ENCODE measurements at regions not wholly inside any gene's neighbourhood (a gene's known extent, or its start where the extent isn't known, plus 50 kb on each side); places are given as distances from the start of the nearest gene placed in this dataset.

DNA sequence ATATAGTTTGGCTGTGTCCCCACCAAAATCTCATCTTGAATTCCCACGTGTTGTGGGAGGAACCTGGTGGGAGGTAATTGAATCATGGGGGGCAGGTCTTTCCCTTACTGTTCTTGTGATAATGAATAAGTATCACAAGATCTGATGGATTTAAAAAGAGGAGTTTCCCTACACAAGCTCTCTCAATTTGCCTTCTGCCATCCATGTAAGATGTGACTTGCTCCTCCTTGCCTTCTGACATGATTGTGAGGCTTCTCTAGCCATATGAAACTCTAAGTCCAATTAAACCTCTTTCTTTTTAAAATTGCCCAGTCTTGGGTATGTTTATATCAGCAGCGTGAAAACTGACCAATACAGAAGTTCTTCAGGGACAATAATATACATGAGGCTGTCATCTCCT, 425.1 kb downstream of the PABPC4L start:
- Histone ChIP-seq H3K4me2 (ENCODE audit: low read depth, low read length) (no peak overlapping the region), H4K91ac (ENCODE audit: insufficient read depth, low read depth, low read length) (no peak overlapping the region), H2AK9ac (replicated peaks; ENCODE audit: low read depth, low read length, poor library complexity) (no peak overlapping the region), H3K4ac (ENCODE audit: low read depth, low read length) (no peak overlapping the region), H3K27me3 (ENCODE audit: control insufficient read depth, insufficient read depth, low read length) (no peaks in the 10 kb centered on the region), H2BK120ac (ENCODE audit: low read depth, low read length) (no peak overlapping the region), H3K9me1 (ENCODE audit: insufficient read depth, low read length) (no peaks in the 10 kb centered on the region), H3K23ac (ENCODE audit: low read depth, low read length) (no peak overlapping the region), H3K4me3 (ENCODE audit: insufficient read depth, low read depth, low read length) (no peak overlapping the region), H3K18ac (ENCODE audit: low read depth, low read length) (no peak overlapping the region), H3K36me3 (ENCODE audit: control insufficient read depth, insufficient read depth, low read length) (no peaks in the 10 kb centered on the region), H2AFZ (replicated peaks; ENCODE audit: low read length, poor library complexity) (no peak overlapping the region), H3K14ac (replicated peaks; ENCODE audit: low read depth, low read length) (no peak overlapping the region), H3K9me3 (ENCODE audit: control insufficient read depth, insufficient read depth, low read length) (no peaks in the 10 kb centered on the region), H2BK5ac (ENCODE audit: low read depth, low read length, poor library complexity, severe bottlenecking) (no peak overlapping the region), H4K5ac (ENCODE audit: low read depth, low read length) (no peak overlapping the region), H3K9ac (ENCODE audit: low read depth, low read length) (no peak overlapping the region), H3K4me1 (ENCODE audit: control insufficient read depth, insufficient read depth, low read length) (no peaks in the 10 kb centered on the region), H2BK20ac (ENCODE audit: low read depth, low read length) (no peak overlapping the region), H3K79me1 (ENCODE audit: low read depth in 1 of 2, low read length in 2 of 2) (no peaks in the 10 kb centered on the region), H4K20me1 (ENCODE audit: insufficient read depth, low read length) (no peaks in the 10 kb centered on the region), H3K56ac (ENCODE audit: extremely low read depth, insufficient read depth, low read length) (no peak overlapping the region), H2BK15ac (ENCODE audit: low read depth, low read length) (no peak overlapping the region), H2AK5ac (ENCODE audit: low read depth, low read length) (no peak overlapping the region), H4K8ac (ENCODE audit: low read depth in 2 of 2, low read length in 2 of 2) (no peak overlapping the region), H3K27ac (ENCODE audit: insufficient read depth, low read length) (no peak overlapping the region)
- intact Hi-C loops (cut with micrococcal nuclease) = no loop called here
- DNase-seq (no peak), ATAC-seq (ENCODE audit: low read depth) (no peak)
- WGBS, 2 experiments (ENCODE audit: extremely low coverage in 2 of 2, insufficient read length in 1 of 2) = no CpG with 5 or more reads among the region's 2 CpGs
- BruUV-seq (replicated peaks) = no TSS peak
- in situ Hi-C loops (cut with MboI; ENCODE audit: low sequenced_read_pairs) = no loop called here
- CTCF ChIA-PET = no interaction called here
- POLR2A ChIA-PET (ENCODE audit: unreplicated experiment) = no interaction called here
- dilution Hi-C loops (cut with HindIII; ENCODE audit: low sequenced_read_pairs, unreplicated experiment) = no loop called here
- TF ChIP-seq POLR2A (IDR thresholded peaks at IDR 0.05; ENCODE audit: low read depth, low read length) (no peak), MAFK (IDR thresholded peaks at IDR 0.05; ENCODE audit: low read depth, low read length) (no peak), MXI1 (IDR thresholded peaks at IDR 0.05; ENCODE audit: borderline replicate concordance, low read depth, low read length) (no peak), FOS (IDR thresholded peaks at IDR 0.05; ENCODE audit: low read depth, low read length) (no peak), RAD21 (IDR thresholded peaks at IDR 0.05; ENCODE audit: low read length) (no peak), CHD1 (IDR thresholded peaks at IDR 0.05; ENCODE audit: low read depth, low read length) (no peak), USF2 (IDR thresholded peaks at IDR 0.05; ENCODE audit: low read depth, low read length) (no peak), RFX5 (IDR thresholded peaks at IDR 0.05; ENCODE audit: low read depth, low read length) (no peak), RCOR1 (IDR thresholded peaks at IDR 0.05; ENCODE audit: insufficient replicate concordance, low read length) (no peak), BHLHE40 (IDR thresholded peaks at IDR 0.05; ENCODE audit: low read depth, low read length) (no peak), CEBPB (IDR thresholded peaks at IDR 0.05; ENCODE audit: low read depth, low read length) (no peak), SMC3 (IDR thresholded peaks at IDR 0.05; ENCODE audit: low read depth, low read length) (no peak), NFE2L2 (IDR thresholded peaks at IDR 0.05; ENCODE audit: low read depth, low read length) (no peak)
- TF ChIP-seq, protein P1, sequence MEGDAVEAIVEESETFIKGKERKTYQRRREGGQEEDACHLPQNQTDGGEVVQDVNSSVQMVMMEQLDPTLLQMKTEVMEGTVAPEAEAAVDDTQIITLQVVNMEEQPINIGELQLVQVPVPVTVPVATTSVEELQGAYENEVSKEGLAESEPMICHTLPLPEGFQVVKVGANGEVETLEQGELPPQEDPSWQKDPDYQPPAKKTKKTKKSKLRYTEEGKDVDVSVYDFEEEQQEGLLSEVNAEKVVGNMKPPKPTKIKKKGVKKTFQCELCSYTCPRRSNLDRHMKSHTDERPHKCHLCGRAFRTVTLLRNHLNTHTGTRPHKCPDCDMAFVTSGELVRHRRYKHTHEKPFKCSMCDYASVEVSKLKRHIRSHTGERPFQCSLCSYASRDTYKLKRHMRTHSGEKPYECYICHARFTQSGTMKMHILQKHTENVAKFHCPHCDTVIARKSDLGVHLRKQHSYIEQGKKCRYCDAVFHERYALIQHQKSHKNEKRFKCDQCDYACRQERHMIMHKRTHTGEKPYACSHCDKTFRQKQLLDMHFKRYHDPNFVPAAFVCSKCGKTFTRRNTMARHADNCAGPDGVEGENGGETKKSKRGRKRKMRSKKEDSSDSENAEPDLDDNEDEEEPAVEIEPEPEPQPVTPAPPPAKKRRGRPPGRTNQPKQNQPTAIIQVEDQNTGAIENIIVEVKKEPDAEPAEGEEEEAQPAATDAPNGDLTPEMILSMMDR (conservative IDR thresholded peaks at IDR 0.05; ENCODE audit: low read depth, low read length) = no peak
- TF ChIP-seq, protein P2, sequence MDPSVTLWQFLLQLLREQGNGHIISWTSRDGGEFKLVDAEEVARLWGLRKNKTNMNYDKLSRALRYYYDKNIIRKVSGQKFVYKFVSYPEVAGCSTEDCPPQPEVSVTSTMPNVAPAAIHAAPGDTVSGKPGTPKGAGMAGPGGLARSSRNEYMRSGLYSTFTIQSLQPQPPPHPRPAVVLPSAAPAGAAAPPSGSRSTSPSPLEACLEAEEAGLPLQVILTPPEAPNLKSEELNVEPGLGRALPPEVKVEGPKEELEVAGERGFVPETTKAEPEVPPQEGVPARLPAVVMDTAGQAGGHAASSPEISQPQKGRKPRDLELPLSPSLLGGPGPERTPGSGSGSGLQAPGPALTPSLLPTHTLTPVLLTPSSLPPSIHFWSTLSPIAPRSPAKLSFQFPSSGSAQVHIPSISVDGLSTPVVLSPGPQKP (IDR thresholded peaks at IDR 0.05; ENCODE audit: borderline replicate concordance, low read depth, low read length) = no peak

Measured in IMR-90 (cell line).